ENCODE measurements at regions not wholly inside any gene's neighbourhood (a gene's known extent, or its start where the extent isn't known, plus 50 kb on each side); places are given as distances from the start of the nearest gene placed in this dataset.

DNA sequence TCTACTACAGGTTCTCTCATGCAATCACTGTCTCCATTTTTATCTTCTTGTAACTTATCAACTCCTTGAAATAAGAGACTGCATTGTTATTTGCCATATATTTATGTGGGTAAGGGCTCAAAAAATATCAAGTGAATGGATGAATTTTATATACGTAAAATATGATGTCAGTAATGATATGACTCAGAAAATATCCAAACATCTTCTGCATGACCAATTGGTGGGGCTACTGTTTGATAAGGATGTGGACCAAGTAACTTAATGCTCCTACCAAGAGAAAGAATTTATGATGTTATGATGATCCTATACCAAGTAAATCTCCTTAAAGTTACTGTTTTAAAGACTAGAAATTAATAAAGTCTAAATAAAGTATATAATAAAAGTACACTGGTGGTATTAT is 103.7 kb downstream of the OGFRL1 start:
- H3K27me3 Mint-ChIP-seq, result peaks cover 8% of the 10 kb centered on the region
- H3K9me3 Mint-ChIP-seq (ENCODE audit: insufficient read depth), result no peaks in the 10 kb centered on the region
- intact Hi-C loops (cut with micrococcal nuclease), result no loop called here
- no peak overlapping the region for H3K4me3 Mint-ChIP-seq
- Histone ChIP-seq H3K4me3 (ENCODE audit: control extremely low read depth in 1 of 5, extremely low read depth in 1 of 5, insufficient read depth in 1 of 5, low read depth in 2 of 5, low read length in 4 of 5) (no peak overlapping the region), H2AFZ (ENCODE audit: insufficient read depth, low read depth, low read length, poor library complexity, severe bottlenecking) (no peak overlapping the region), H3K9me3 (ENCODE audit: control extremely low read depth in 1 of 3, control insufficient read depth in 2 of 3, insufficient read depth in 1 of 3, low read length in 2 of 3) (no peaks in the 10 kb centered on the region), H3K27me3 (replicated peaks in 1 of 4; ENCODE audit: control extremely low read depth in 1 of 4, control insufficient read depth in 3 of 4, insufficient read depth in 4 of 4, low read length in 3 of 4) (no peaks in the 10 kb centered on the region), H3K36me3 (replicated peaks in 1 of 2; ENCODE audit: control extremely low read depth in 1 of 2, control insufficient read depth in 1 of 2, extremely low read depth in 1 of 2, insufficient read depth in 2 of 2, low read length in 1 of 2) (no peaks in the 10 kb centered on the region), H3K27ac (ENCODE audit: low read length in 2 of 2) (no peak overlapping the region), H3K79me2 (ENCODE audit: control insufficient read depth, insufficient read depth, low read length) (no peaks in the 10 kb centered on the region), H3K4me2 (replicated peaks; ENCODE audit: low read depth, low read length, poor library complexity, severe bottlenecking) (no peak overlapping the region), H3K4me1 (ENCODE audit: control insufficient read depth in 2 of 2, insufficient read depth in 2 of 2, low read length in 2 of 2) (no peaks in the 10 kb centered on the region), H4K20me1 (ENCODE audit: control insufficient read depth, insufficient read depth, low read length, poor library complexity, severe bottlenecking) (no peaks in the 10 kb centered on the region), H3K9ac (ENCODE audit: low read length) (no peak overlapping the region)
- no peak overlapping the region for H3K27ac Mint-ChIP-seq
- ChIA-PET POLR2A (no interaction called here), CTCF (interaction anchor here (1.2 kb wide), 2 partner anchors 7 to 12 kb away, joined by 3 read pairs; no protein-coding TSS in a partner anchor)
- DNase-seq (no peak), ATAC-seq (ENCODE audit: low read depth) (no peak)
- WGBS (ENCODE audit: insufficient coverage), result no CpG with 5 or more reads among the region's 1 CpG
- no peak for TF ChIP-seq EZH2 (IDR thresholded peaks at IDR 0.05; ENCODE audit: borderline replicate concordance, insufficient read depth, low read depth, low read length, poor library complexity, severe bottlenecking)
- TF ChIP-seq, protein P1, sequence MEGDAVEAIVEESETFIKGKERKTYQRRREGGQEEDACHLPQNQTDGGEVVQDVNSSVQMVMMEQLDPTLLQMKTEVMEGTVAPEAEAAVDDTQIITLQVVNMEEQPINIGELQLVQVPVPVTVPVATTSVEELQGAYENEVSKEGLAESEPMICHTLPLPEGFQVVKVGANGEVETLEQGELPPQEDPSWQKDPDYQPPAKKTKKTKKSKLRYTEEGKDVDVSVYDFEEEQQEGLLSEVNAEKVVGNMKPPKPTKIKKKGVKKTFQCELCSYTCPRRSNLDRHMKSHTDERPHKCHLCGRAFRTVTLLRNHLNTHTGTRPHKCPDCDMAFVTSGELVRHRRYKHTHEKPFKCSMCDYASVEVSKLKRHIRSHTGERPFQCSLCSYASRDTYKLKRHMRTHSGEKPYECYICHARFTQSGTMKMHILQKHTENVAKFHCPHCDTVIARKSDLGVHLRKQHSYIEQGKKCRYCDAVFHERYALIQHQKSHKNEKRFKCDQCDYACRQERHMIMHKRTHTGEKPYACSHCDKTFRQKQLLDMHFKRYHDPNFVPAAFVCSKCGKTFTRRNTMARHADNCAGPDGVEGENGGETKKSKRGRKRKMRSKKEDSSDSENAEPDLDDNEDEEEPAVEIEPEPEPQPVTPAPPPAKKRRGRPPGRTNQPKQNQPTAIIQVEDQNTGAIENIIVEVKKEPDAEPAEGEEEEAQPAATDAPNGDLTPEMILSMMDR (IDR thresholded peaks at IDR 0.05), result no peak
- H3K4me1 Mint-ChIP-seq, result peaks cover 2% of the 10 kb centered on the region

DNA sequence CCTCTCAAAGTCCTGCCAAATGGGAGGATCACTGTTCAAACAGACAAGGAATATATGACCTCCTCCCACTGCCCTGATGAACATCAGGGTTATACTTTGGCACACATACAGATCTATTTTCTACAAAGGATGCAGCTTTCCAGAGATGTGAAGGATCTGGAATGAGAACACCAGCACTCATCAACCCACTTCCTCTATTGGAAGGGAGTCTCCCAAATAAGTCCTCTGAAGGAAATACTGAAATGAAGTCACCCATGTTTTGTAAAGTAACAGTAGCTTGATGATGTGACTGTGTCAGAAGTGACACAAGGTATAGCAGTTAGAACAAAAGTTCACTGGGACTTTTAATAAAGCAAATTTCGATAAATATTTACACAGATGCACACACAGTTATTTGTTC is 104.9 kb downstream of the OGFRL1 start:
- ChIA-PET CTCF (interaction anchor here (1.2 kb wide), 2 partner anchors 8 to 14 kb away, joined by 3 read pairs; no protein-coding TSS in a partner anchor), POLR2A (no interaction called here)
- TF ChIP-seq EZH2 (IDR thresholded peaks at IDR 0.05; ENCODE audit: borderline replicate concordance, insufficient read depth, low read depth, low read length, poor library complexity, severe bottlenecking), result no peak
- TF ChIP-seq, protein P1 (IDR thresholded peaks at IDR 0.05), result no peak
- intact Hi-C loops (cut with micrococcal nuclease), result no loop called here
- Mint-ChIP-seq H3K4me1 (no peaks in the 10 kb centered on the region), H3K27me3 (peaks cover 8% of the 10 kb centered on the region), H3K27ac (no peak overlapping the region), H3K4me3 (no peak overlapping the region), H3K9me3 (ENCODE audit: insufficient read depth) (no peaks in the 10 kb centered on the region)
- ATAC-seq (ENCODE audit: low read depth) (no peak), DNase-seq (no peak)
- H2AFZ ChIP-seq (ENCODE audit: insufficient read depth, low read depth, low read length, poor library complexity, severe bottlenecking), result no peak overlapping the region
- H3K4me1 ChIP-seq (ENCODE audit: control insufficient read depth in 2 of 2, insufficient read depth in 2 of 2, low read length in 2 of 2), result no peaks in the 10 kb centered on the region
- no peaks in the 10 kb centered on the region for H3K27me3 ChIP-seq (replicated peaks in 1 of 4; ENCODE audit: control extremely low read depth in 1 of 4, control insufficient read depth in 3 of 4, insufficient read depth in 4 of 4, low read length in 3 of 4)
- no CpG with 5 or more reads among the region's 1 CpG for WGBS (ENCODE audit: insufficient coverage)
- no peak overlapping the region for H3K4me3 ChIP-seq (ENCODE audit: control extremely low read depth in 1 of 5, extremely low read depth in 1 of 5, insufficient read depth in 1 of 5, low read depth in 2 of 5, low read length in 4 of 5)
- no peak overlapping the region for H3K9ac ChIP-seq (ENCODE audit: low read length)
- H4K20me1 ChIP-seq (ENCODE audit: control insufficient read depth, insufficient read depth, low read length, poor library complexity, severe bottlenecking), result no peaks in the 10 kb centered on the region
- H3K4me2 ChIP-seq (replicated peaks; ENCODE audit: low read depth, low read length, poor library complexity, severe bottlenecking), result no peak overlapping the region
- H3K9me3 ChIP-seq (ENCODE audit: control extremely low read depth in 1 of 3, control insufficient read depth in 2 of 3, insufficient read depth in 1 of 3, low read length in 2 of 3), result no peaks in the 10 kb centered on the region
- no peaks in the 10 kb centered on the region for H3K79me2 ChIP-seq (ENCODE audit: control insufficient read depth, insufficient read depth, low read length)
- H3K36me3 ChIP-seq (replicated peaks in 1 of 2; ENCODE audit: control extremely low read depth in 1 of 2, control insufficient read depth in 1 of 2, extremely low read depth in 1 of 2, insufficient read depth in 2 of 2, low read length in 1 of 2), result no peaks in the 10 kb centered on the region
- H3K27ac ChIP-seq (ENCODE audit: low read length in 2 of 2), result no peak overlapping the region
